ENCODE measurements at regions not wholly inside any gene's neighbourhood (a gene's known extent, or its start where the extent isn't known, plus 50 kb on each side); places are given as distances from the start of the nearest gene placed in this dataset.

- Histone ChIP-seq H3K27ac (no peak overlapping the region), H3K4me1 (no peaks in the 10 kb centered on the region), H3K4me3 (no peak overlapping the region), H3K36me3 (no peaks in the 10 kb centered on the region), H3K27me3 (no peaks in the 10 kb centered on the region), H3K9me3 (no peaks in the 10 kb centered on the region)
- intact Hi-C loops (cut with DNase I), result no loop called here
- TF ChIP-seq CTCF (IDR thresholded peaks at IDR 0.05), result no peak
- no peak for DNase-seq (ENCODE audit: low spot score in 2 of 2)
These were observed 347.8 kb downstream of the MZT1 start for GRCh38 chr13:72379581-72379980.

GRCh38 chr13:72368031-72368430, 359.4 kb downstream of the MZT1 start:
- Histone ChIP-seq H3K27ac (no peak overlapping the region), H3K9me3 (no peaks in the 10 kb centered on the region), H3K36me3 (no peaks in the 10 kb centered on the region), H3K27me3 (no peaks in the 10 kb centered on the region), H3K4me1 (no peaks in the 10 kb centered on the region), H3K4me3 (no peak overlapping the region)
- intact Hi-C loops (cut with DNase I), result no loop called here
- no peak for DNase-seq (ENCODE audit: low spot score in 2 of 2)
- no peak for TF ChIP-seq CTCF (IDR thresholded peaks at IDR 0.05)

GRCh38 chr13:72346716-72347115, 380.7 kb downstream of the MZT1 start:
- intact Hi-C loops (cut with DNase I), result no loop called here
- H3K27ac ChIP-seq, result no peak overlapping the region
- H3K9me3 ChIP-seq, result no peaks in the 10 kb centered on the region
- no peak overlapping the region for H3K4me3 ChIP-seq
- H3K4me1 ChIP-seq, result no peaks in the 10 kb centered on the region
- H3K27me3 ChIP-seq, result no peaks in the 10 kb centered on the region
- TF ChIP-seq CTCF (IDR thresholded peaks at IDR 0.05), result no peak
- H3K36me3 ChIP-seq, result no peaks in the 10 kb centered on the region
- no peak for DNase-seq (ENCODE audit: low spot score in 2 of 2)

GRCh38 chr13:72342364-72342763, 385.1 kb downstream of the MZT1 start:
- Histone ChIP-seq H3K27ac (no peak overlapping the region), H3K36me3 (no peaks in the 10 kb centered on the region), H3K4me3 (no peak overlapping the region), H3K9me3 (no peaks in the 10 kb centered on the region), H3K27me3 (no peaks in the 10 kb centered on the region), H3K4me1 (no peaks in the 10 kb centered on the region)
- DNase-seq (ENCODE audit: low spot score in 2 of 2), result no peak
- TF ChIP-seq CTCF (IDR thresholded peaks at IDR 0.05), result no peak
- intact Hi-C loops (cut with DNase I), result no loop called here

DNA sequence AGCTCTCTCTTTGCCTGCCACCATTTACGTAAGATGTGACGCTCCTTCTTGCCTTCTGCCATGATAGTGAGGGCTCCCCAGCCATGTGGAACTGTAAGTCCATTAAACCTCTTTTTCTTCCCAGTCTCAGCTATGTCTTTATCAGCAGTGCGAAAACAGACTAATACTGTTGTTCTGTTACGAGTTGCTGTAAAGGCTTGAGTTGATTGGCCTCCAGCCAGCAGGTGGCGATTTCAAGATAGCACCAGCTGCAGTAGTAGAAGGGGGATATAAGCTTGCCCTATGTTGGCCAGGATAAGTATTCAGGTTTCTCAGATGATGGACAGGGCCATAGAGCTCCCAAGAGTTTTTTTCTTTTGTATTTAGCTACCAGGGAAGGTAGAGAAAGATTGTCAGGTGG, 385.5 kb downstream of the MZT1 start:
- no peak overlapping the region for H3K27ac ChIP-seq
- H3K36me3 ChIP-seq, result no peaks in the 10 kb centered on the region
- no peaks in the 10 kb centered on the region for H3K4me1 ChIP-seq
- no peak for TF ChIP-seq CTCF (IDR thresholded peaks at IDR 0.05)
- no peaks in the 10 kb centered on the region for H3K9me3 ChIP-seq
- no peak overlapping the region for H3K4me3 ChIP-seq
- intact Hi-C loops (cut with DNase I), result no loop called here
- no peaks in the 10 kb centered on the region for H3K27me3 ChIP-seq
- no peak for DNase-seq (ENCODE audit: low spot score in 2 of 2)

DNA sequence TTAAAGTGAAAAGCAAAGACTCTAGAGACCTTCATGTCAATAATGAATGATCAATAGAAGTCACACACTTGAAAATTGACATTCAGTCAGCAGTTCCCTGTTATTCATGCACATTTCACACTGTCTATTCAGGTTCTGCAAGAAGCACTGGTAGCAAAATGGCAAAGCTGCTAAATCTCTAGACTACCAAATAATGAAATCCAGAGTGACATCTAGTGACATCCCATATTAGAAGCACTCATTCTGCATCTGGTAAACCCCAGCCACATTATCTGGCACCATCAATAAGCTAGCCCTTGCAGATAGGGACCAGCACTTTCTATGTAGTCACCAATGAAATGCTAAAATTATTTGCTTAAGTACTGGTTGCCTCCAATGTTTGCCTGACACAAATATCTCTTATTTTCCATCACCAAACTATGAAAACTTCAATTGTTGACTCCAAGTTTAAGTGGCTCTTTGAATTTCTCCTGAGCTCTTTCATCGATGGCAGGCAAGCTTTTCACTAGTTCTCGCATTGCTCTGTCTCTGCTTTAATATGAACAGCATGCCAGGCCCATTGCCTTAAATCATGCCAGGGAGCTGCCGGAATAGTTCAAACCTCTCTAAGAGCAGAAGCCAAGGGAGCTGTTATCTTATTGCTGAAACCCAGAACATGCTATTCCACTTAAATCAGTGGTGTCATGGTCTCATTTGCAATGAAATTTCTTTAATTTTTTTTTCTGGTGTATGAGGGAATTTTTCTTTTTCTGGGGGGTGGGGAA, 409.9 kb downstream of the MZT1 start:
- no peak for TF ChIP-seq CTCF (IDR thresholded peaks at IDR 0.05)
- Histone ChIP-seq H3K27ac (no peak overlapping the region), H3K4me1 (no peaks in the 10 kb centered on the region), H3K36me3 (no peaks in the 10 kb centered on the region), H3K27me3 (no peaks in the 10 kb centered on the region), H3K9me3 (no peaks in the 10 kb centered on the region), H3K4me3 (no peak overlapping the region)
- no peak for DNase-seq (ENCODE audit: low spot score in 2 of 2)
- intact Hi-C loops (cut with DNase I), result no loop called here
